Smooth muscle cell (in vitro differentiated cells): ENCODE measurements at regions not wholly inside any gene's neighbourhood (a gene's known extent, or its start where the extent isn't known, plus 50 kb on each side); places are given as distances from the start of the nearest gene placed in this dataset.

Source experiments
- DNase-seq: peaks from one replicate; lab custom pipeline; 2025; ENCODE audit not compliant: unreplicated experiment; lab: John Stamatoyannopoulos, UW
- H2AFZ ChIP-seq: fragments of 200-600 bp; sonication (generic); 2 replicates; pipeline ENCODE4 v1.6.0; 2016; ENCODE audit warnings: antibody characterized with exemption, low read depth, mild to moderate bottlenecking
- H3F3A ChIP-seq: fragments of 200-600 bp; sonication (generic); 2 replicates; pipeline ENCODE4 v1.6.0; 2017; ENCODE audit warnings: antibody characterized with exemption, low read depth
- H3K27ac ChIP-seq: fragments of 200-600 bp; sonication (generic); 2 replicates; pipeline ENCODE4 v1.5.1; 2016; ENCODE audit warnings: low read depth, mild to moderate bottlenecking
- H3K27me3 ChIP-seq: fragments of 200-600 bp; sonication (generic); 2 replicates; pipeline ENCODE4 v1.6.1; 2016; ENCODE audit warnings: low read depth, mild to moderate bottlenecking
- H3K36me3 ChIP-seq: fragments of 200-600 bp; sonication (generic); 2 replicates; pipeline ENCODE4 v1.5.1; 2016; ENCODE audit warnings: low read depth
- H3K4me1 ChIP-seq: fragments of 200-600 bp; sonication (generic); 2 replicates; pipeline ENCODE4 v1.5.1; 2016; ENCODE audit warnings: low read depth
- H3K4me2 ChIP-seq: fragments of 200-600 bp; sonication (generic); 2 replicates; pipeline ENCODE4 v1.6.0; 2016; ENCODE audit warnings: mild to moderate bottlenecking
- H3K4me3 ChIP-seq: fragments of 200-600 bp; sonication (generic); 2 replicates; pipeline ENCODE4 v1.5.1; 2016; ENCODE audit warnings: mild to moderate bottlenecking
- H3K79me2 ChIP-seq: fragments of 200-600 bp; sonication (generic); 2 replicates; pipeline ENCODE4 v1.6.0; 2016; ENCODE audit warnings: low read depth, mild to moderate bottlenecking
- H3K9ac ChIP-seq: fragments of 200-600 bp; sonication (generic); 2 replicates; pipeline ENCODE4 v1.6.0; 2016; ENCODE audit warnings: low read depth
- H3K9me3 ChIP-seq: fragments of 200-600 bp; sonication (generic); replicated peaks from 2 replicates; pipeline ENCODE4 v1.5.1; 2016; ENCODE audit warnings: low read depth
- H4K20me1 ChIP-seq: fragments of 200-600 bp; sonication (generic); 2 replicates; pipeline ENCODE4 v1.6.0; 2016; ENCODE audit warnings: low read depth
- CTCF ChIP-seq: fragments of 200-600 bp; sonication (generic); IDR thresholded peaks from 2 replicates; pipeline ENCODE4 v1.5.1; 2017; ENCODE audit warnings: borderline replicate concordance, mild to moderate bottlenecking, antibody characterized with exemption; ENCODE audit not compliant: insufficient read depth, poor library complexity, severe bottlenecking
- WGBS: methylation state at CpG from one replicate; pipeline ENCODE4 v1.1.7; 2016; ENCODE audit warnings: low lambda C conversion rate; 5-methylcytosine and 5-hydroxymethylcytosine counted together

DNA sequence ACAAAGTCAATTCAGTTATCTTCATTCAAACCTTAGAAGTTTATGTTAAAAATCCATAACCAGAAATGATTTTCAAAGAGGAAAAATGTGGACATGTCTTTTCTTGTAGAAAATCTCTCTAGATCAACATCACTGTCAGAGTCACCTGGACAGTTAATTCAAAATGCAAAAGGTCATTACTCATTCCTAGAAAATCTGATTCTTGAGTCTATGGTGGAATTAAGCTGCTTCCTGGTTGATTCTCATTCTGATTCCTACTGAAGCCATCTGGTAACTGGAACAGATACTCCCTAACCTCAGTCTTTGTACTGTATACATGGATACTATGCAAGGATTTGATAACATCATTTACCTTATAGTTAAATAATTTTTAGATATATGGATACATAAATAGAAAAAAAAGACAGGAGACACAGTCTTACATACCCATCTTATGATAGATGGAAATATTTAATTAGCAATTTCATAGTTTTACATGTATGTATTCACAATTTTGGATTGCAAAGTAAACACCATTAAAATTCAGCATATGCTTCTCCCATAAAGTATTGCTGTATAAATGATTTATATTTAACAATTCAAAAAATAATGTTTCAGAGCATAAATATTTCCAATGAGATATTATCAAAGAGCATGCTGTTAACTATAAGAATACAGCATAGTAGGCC is 693.2 kb upstream of the CCDC54 start:
- Histone ChIP-seq H3K27ac (no peak overlapping the region), H3K79me2 (no peaks in the 10 kb centered on the region), H3K4me1 (no peaks in the 10 kb centered on the region), H3K36me3 (no peaks in the 10 kb centered on the region), H3K9me3 (no peaks in the 10 kb centered on the region), H4K20me1 (no peaks in the 10 kb centered on the region), H2AFZ (no peak overlapping the region), H3K4me3 (no peak overlapping the region), H3F3A (peaks cover 3% of the 10 kb centered on the region), H3K9ac (no peak overlapping the region), H3K27me3 (no peaks in the 10 kb centered on the region), H3K4me2 (no peak overlapping the region)
- DNase-seq, result no peak
- no peak for TF ChIP-seq CTCF

DNA sequence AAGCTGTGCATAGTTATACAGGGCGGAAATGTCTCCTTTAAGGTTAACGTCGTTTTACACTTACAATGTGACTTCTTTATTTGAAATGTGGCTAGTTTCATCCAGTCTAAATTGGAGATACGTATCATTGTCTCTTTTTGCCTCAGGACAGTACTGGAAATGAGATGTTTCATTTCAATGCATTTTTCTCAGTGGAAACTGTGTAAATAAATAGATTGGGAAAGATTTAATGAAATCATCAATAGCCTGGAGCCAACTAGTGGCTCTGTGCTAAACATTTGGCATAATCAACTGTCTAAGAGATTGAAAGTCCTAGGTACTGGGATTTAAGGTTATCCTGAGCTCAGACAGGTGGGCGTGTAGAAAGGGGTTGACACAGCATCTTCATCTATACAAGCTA is 691.5 kb upstream of the CCDC54 start:
- WGBS, result 90% methylated on average over 5 of the region's 5 CpGs

DNA sequence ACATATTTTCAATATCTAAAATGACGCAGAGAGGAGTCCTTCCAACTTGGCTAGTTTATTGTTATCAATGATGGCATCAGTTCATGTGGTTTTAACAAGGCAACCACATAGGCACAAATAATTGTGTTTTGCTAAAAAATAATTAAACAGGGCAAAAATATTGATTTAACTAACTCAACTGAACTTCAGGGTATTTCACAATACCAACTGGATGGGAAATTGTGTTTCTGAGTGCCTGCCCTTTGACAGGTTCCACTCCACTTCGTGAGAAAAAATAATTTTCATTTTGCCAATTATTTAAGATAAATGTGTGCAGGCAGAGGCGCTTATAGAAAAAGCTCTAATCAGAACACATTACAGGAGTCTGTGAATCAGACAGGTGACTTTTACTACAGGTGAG is 689.3 kb upstream of the CCDC54 start:
- Histone ChIP-seq H3K4me2 (no peak overlapping the region), H3K79me2 (no peaks in the 10 kb centered on the region), H3K9ac (no peak overlapping the region), H3K27ac (peak overlapping the region; percentile 10), H3K9me3 (no peaks in the 10 kb centered on the region), H3F3A (peaks cover 3% of the 10 kb centered on the region), H3K4me1 (no peaks in the 10 kb centered on the region), H3K36me3 (no peaks in the 10 kb centered on the region), H3K27me3 (no peaks in the 10 kb centered on the region), H2AFZ (no peak overlapping the region), H4K20me1 (no peaks in the 10 kb centered on the region), H3K4me3 (no peak overlapping the region)
- TF ChIP-seq CTCF, result no peak
- WGBS, result 91% methylated on average over 3 of the region's 3 CpGs
- DNase-seq, result no peak

More for the DNA sequence above, 691.5 kb upstream of the CCDC54 start:
- Histone ChIP-seq H3K27me3 (no peaks in the 10 kb centered on the region), H3K4me1 (no peaks in the 10 kb centered on the region), H3K9me3 (no peaks in the 10 kb centered on the region), H4K20me1 (no peaks in the 10 kb centered on the region), H2AFZ (no peak overlapping the region), H3K4me2 (no peak overlapping the region), H3K4me3 (no peak overlapping the region), H3K79me2 (no peaks in the 10 kb centered on the region), H3K27ac (no peak overlapping the region), H3K9ac (no peak overlapping the region), H3K36me3 (no peaks in the 10 kb centered on the region), H3F3A (peaks cover 3% of the 10 kb centered on the region)
- TF ChIP-seq CTCF, result no peak
- DNase-seq, result no peak

DNA sequence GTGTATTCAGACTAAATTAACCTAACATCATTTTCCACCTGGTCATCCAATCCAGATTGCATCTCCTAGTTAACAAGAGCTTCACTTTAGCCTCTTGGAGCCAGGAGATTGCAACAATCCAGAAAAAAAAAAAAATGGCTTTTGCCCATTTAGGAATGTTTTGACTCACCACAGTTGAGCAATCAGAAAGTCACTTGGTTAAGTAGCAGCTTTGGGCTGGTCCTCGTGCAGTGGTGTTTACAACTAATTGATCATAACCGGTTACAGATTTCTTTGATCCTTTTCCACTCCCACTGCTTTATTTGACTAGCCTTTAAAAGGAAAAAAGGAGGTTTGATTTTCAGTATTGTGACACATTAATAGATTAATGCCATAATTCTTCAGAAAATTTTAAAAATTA is 688.8 kb upstream of the CCDC54 start:
- H3F3A ChIP-seq, result peaks cover 3% of the 10 kb centered on the region
- no peak for DNase-seq
- TF ChIP-seq CTCF, result no peak
- H2AFZ ChIP-seq, result no peak overlapping the region
- H3K4me1 ChIP-seq, result no peaks in the 10 kb centered on the region
- H3K36me3 ChIP-seq, result no peaks in the 10 kb centered on the region
- no peaks in the 10 kb centered on the region for H3K9me3 ChIP-seq
- no peaks in the 10 kb centered on the region for H3K27me3 ChIP-seq
- H3K4me2 ChIP-seq, result peak overlapping the region; percentile 27
- H3K27ac ChIP-seq, result peak overlapping the region; percentile 10
- H4K20me1 ChIP-seq, result no peaks in the 10 kb centered on the region
- H3K9ac ChIP-seq, result no peak overlapping the region
- WGBS, result 2% methylated on average over 2 of the region's 2 CpGs
- no peaks in the 10 kb centered on the region for H3K79me2 ChIP-seq
- no peak overlapping the region for H3K4me3 ChIP-seq
